HCT116 (cell line): ENCODE measurements at regions not wholly inside any gene's neighbourhood (a gene's known extent, or its start where the extent isn't known, plus 50 kb on each side); places are given as distances from the start of the nearest gene placed in this dataset.
A peak's percentile ranks its signal among the peaks of the same experiment; 100 is the strongest.

Source experiments
- ATAC-seq: fragments of 200-7000 bp; cut with Tn5 transposase; 2 replicates; pipeline ENCODE4 v1.9.1; 2020; ENCODE audit warnings: mild to moderate bottlenecking, moderate library complexity
- BruUV-seq: library from RNA; stranded (reverse); fragments of 400-500 nt; replicated peaks from 2 replicates; lab custom pipeline; 2021; lab: Mats Ljungman, UMichigan
- CTCF ChIA-PET: fragments of 300-600 bp; sonication (Branson Sonifier 250); formaldehyde crosslinking; loops from one replicate; lab custom pipeline; 2021; ENCODE audit warnings: antibody characterized with exemption; lab: Charles Lee
- POLR2A ChIA-PET: fragments of 300-600, 350-600 bp; sonication (Branson Sonifier 250); formaldehyde crosslinking; loops from one replicate; lab custom pipeline; 2021; ENCODE audit warnings: antibody characterized with exemption; lab: Charles Lee
- RAD21 ChIA-PET, 2 experiments: fragments of 300-600 bp; sonication (Branson Sonifier 250); formaldehyde crosslinking; loops; one replicate each; lab custom pipeline; 2023; ENCODE audit warnings: low total read pairs in 2 of 2; ENCODE audit not compliant: uncharacterized antibody in 2 of 2, unreplicated experiment in 2 of 2, low non-redundant PET in 1 of 2; lab: Charles Lee
- DNase-seq: peaks from one replicate; pipeline ENCODE4 v3.0.0-alpha.2; 2010; ENCODE audit warnings: low read depth, low spot score
- H2AFZ ChIP-seq: fragments of 200-600 bp; shearing (Covaris generic), sonication (generic); 2 replicates; pipeline ENCODE4 v1.6.1; 2017; ENCODE audit warnings: low read depth, mixed run types, mixed read lengths, antibody characterized with exemption, low read length; ENCODE audit not compliant: poor library complexity, severe bottlenecking
- H3K27ac ChIP-seq: 2 replicates; pipeline ENCODE4 v1.5.1; 2012; ENCODE audit warnings: low read depth, low read length
- H3K27me3 ChIP-seq: fragments of 200-600 bp; sonication (generic); 2 replicates; pipeline ENCODE4 v1.6.1; 2016; ENCODE audit warnings: mixed run types, low read length, mixed read lengths; ENCODE audit not compliant: insufficient read depth
- H3K36me3 ChIP-seq, 2 experiments: fragments of 200-500 bp in 1 of 2; fragments of 200-600 bp in 1 of 2; sonication (Bioruptor generic) in 1 of 2; sonication (generic) in 1 of 2; 2 replicates each; pipeline versions ENCODE4 v1.5.1 to v1.6.1; 2014 to 2016; ENCODE audit warnings: low read length in 2 of 2, inconsistent platforms in 1 of 2, mixed read lengths in 1 of 2, mixed run types in 1 of 2; ENCODE audit not compliant: insufficient read depth in 2 of 2, control insufficient read depth in 1 of 2
- H3K4me1 ChIP-seq, 2 experiments: fragments of 200-600 bp in 1 of 2; sonication (generic) in 1 of 2; 2 replicates each; pipeline versions ENCODE4 v1.5.1 to v1.6.1; 2012 to 2017; ENCODE audit warnings: low read length in 2 of 2, inconsistent platforms in 1 of 2, mild to moderate bottlenecking in 1 of 2, mixed read lengths in 1 of 2, mixed run types in 1 of 2, moderate library complexity in 1 of 2; ENCODE audit not compliant: insufficient read depth in 2 of 2, control insufficient read depth in 1 of 2
- H3K4me2 ChIP-seq: fragments of 200-600 bp; sonication (generic); 2 replicates; pipeline ENCODE4 v1.6.1; 2017; ENCODE audit warnings: mixed run types, low read length, mixed read lengths
- H3K4me3 ChIP-seq, 2 experiments: fragments of 200-600 bp in 1 of 2; sonication (generic) in 1 of 2; replicated peaks in 1 of 2; 2 replicates each; pipeline ENCODE4 v1.5.1; 2011 to 2016; ENCODE audit warnings: low read length in 2 of 2, control low read depth in 1 of 2, low read depth in 1 of 2, mild to moderate bottlenecking in 1 of 2, mixed read lengths in 1 of 2, mixed run types in 1 of 2
- H3K79me2 ChIP-seq: fragments of 200-600 bp; sonication (generic); 2 replicates; pipeline ENCODE4 v1.6.1; 2017; ENCODE audit warnings: mild to moderate bottlenecking, mixed run types, low read length, moderate library complexity, mixed read lengths; ENCODE audit not compliant: insufficient read depth
- H3K9ac ChIP-seq: fragments of 200-600 bp; sonication (generic); 2 replicates; pipeline ENCODE4 v1.6.1; 2016; ENCODE audit warnings: low read length, mixed read lengths
- H3K9me2 ChIP-seq: fragments of 200-600 bp; sonication (generic), shearing (Covaris generic); 2 replicates; pipeline ENCODE4 v1.6.1; 2017; ENCODE audit warnings: mixed run types, mild to moderate bottlenecking, moderate library complexity; ENCODE audit not compliant: insufficient read depth
- H3K9me3 ChIP-seq, 2 experiments: fragments of 200-500 bp in 1 of 2; fragments of 200-600 bp in 1 of 2; sonication (Bioruptor generic) in 1 of 2; sonication (generic) in 1 of 2; 2 replicates each; pipeline ENCODE4 v1.6.1; 2014 to 2017; ENCODE audit warnings: low read length in 2 of 2, mixed read lengths in 2 of 2, inconsistent platforms in 1 of 2, low read depth in 1 of 2, mild to moderate bottlenecking in 1 of 2, mixed run types in 1 of 2, moderate library complexity in 1 of 2; ENCODE audit not compliant: control insufficient read depth in 1 of 2, insufficient read depth in 1 of 2
- H4K20me1 ChIP-seq: fragments of 200-600 bp; sonication (generic), shearing (Covaris generic); 2 replicates; pipeline ENCODE4 v1.6.1; 2017; ENCODE audit warnings: mixed run types, mild to moderate bottlenecking, moderate library complexity; ENCODE audit not compliant: insufficient read depth
- ATF3 ChIP-seq: IDR thresholded peaks from 2 replicates; pipeline ENCODE4 v1.6.1; 2012
- CTCF ChIP-seq, 3 experiments: fragments of 200-600 bp in 1 of 3; sonication (generic) in 1 of 3; IDR thresholded peaks in 2 of 3; conservative IDR thresholded peaks in 1 of 3; 2 replicates each; pipeline ENCODE4 v1.5.1; 2012 to 2017; ENCODE audit warnings: low read depth in 2 of 3, low read length in 2 of 3, antibody characterized with exemption in 1 of 3, borderline replicate concordance in 1 of 3, control low read depth in 1 of 3, mild to moderate bottlenecking in 1 of 3, mixed read lengths in 1 of 3, mixed run types in 1 of 3, moderate library complexity in 1 of 3; ENCODE audit not compliant: insufficient read depth in 1 of 3
- EGR1 ChIP-seq: IDR thresholded peaks from 2 replicates; pipeline ENCODE4 v1.6.1; 2012; ENCODE audit warnings: low read depth
- EZH2phosphoT487 ChIP-seq: fragments of 200-600 bp; IDR thresholded peaks from 2 replicates; pipeline ENCODE4 v1.6.1; 2018; ENCODE audit warnings: antibody characterized with exemption, borderline replicate concordance
- RAD21 ChIP-seq: IDR thresholded peaks from 2 replicates; pipeline ENCODE4 v1.6.1; 2012; ENCODE audit warnings: low read depth, mild to moderate bottlenecking
- SRF ChIP-seq: IDR thresholded peaks from 2 replicates; pipeline ENCODE4 v1.6.1; 2012; ENCODE audit warnings: low read depth
- TCF7L2 ChIP-seq: IDR thresholded peaks from 2 replicates; pipeline ENCODE4 v1.7.0; 2011; ENCODE audit warnings: borderline replicate concordance, inconsistent platforms; ENCODE audit not compliant: insufficient read depth, insufficient read length; ENCODE audit errors: extremely low read depth
- YY1 ChIP-seq: IDR thresholded peaks from 2 replicates; pipeline ENCODE4 v1.6.1; 2011; ENCODE audit warnings: low read length, low read depth, moderate library complexity, mild to moderate bottlenecking; ENCODE audit not compliant: insufficient replicate concordance; ENCODE audit errors: extremely low read depth
- ZBTB33 ChIP-seq: IDR thresholded peaks from 2 replicates; pipeline ENCODE4 v1.6.1; 2011; ENCODE audit warnings: mild to moderate bottlenecking, low read length, moderate library complexity; ENCODE audit not compliant: insufficient replicate concordance; ENCODE audit errors: extremely low read depth
- ZFX ChIP-seq: fragments of 450-650 bp; IDR thresholded peaks from 2 replicates; pipeline ENCODE4 v1.6.1; 2017
- intact Hi-C: fragments of 100-400 bp; cut with micrococcal nuclease; formaldehyde crosslinking; loops from 2 replicates; pipeline ENCODE4 v1.10.0; 2022

GRCh38 chr4:187606581-187606980, 389.0 kb upstream of the ZFP42 start:
- Histone ChIP-seq H3K79me2 (no peaks in the 10 kb centered on the region), H3K4me3 (no peak overlapping the region), H3K27ac (no peak overlapping the region), H4K20me1 (no peaks in the 10 kb centered on the region), H2AFZ (no peak overlapping the region), H3K9me2 (no peaks in the 10 kb centered on the region), H3K9ac (no peak overlapping the region), H3K9me3 (no peaks in the 10 kb centered on the region), H3K36me3 (no peaks in the 10 kb centered on the region), H3K4me2 (no peak overlapping the region), H3K4me1 (peaks cover 11 to 28% of the 10 kb centered on the region in 2 experiments), H3K27me3 (no peaks in the 10 kb centered on the region)
- DNase-seq (peak; percentile 54), ATAC-seq (peak; percentile 87)
- ChIA-PET POLR2A (no interaction called here), RAD21 (interaction anchor here in 1 of 2 experiments (0.6 kb wide), 1 partner anchor 158 kb away, joined by 3 read pairs; no protein-coding TSS in a partner anchor), CTCF (interaction anchor here (0.7 to 1.1 kb wide), 5 partner anchors 9 to 387 kb away, joined by 3 to 6 read pairs (median 3); no protein-coding TSS in a partner anchor)
- intact Hi-C loops: loop anchor here (1.0 to 10.0 kb wide), 7 partner anchors 386 to 1518 kb away; no protein-coding TSS in a partner anchor
- BruUV-seq: no TSS peak
- TF ChIP-seq ZFX: no peak
- TF ChIP-seq EZH2phosphoT487: no peak
- peak; percentile 74 to 95 (median 84) for TF ChIP-seq CTCF (IDR thresholded peaks at IDR 0.05 in 2 of 3, conservative IDR thresholded peaks at IDR 0.05 in 1 of 3; ENCODE audit: borderline replicate concordance in 1 of 3, insufficient read depth in 1 of 3, low read depth in 2 of 3, low read length in 2 of 3)
- TF ChIP-seq ATF3: no peak
- peak; percentile 90 for TF ChIP-seq RAD21
- no peak for TF ChIP-seq SRF
- TF ChIP-seq ZBTB33: no peak
- no peak for TF ChIP-seq TCF7L2
- no peak for TF ChIP-seq EGR1
- TF ChIP-seq YY1: peak; percentile 32
